ENCODE measurements at regions not wholly inside any gene's neighbourhood (a gene's known extent, or its start where the extent isn't known, plus 50 kb on each side); places are given as distances from the start of the nearest gene placed in this dataset.

DNA sequence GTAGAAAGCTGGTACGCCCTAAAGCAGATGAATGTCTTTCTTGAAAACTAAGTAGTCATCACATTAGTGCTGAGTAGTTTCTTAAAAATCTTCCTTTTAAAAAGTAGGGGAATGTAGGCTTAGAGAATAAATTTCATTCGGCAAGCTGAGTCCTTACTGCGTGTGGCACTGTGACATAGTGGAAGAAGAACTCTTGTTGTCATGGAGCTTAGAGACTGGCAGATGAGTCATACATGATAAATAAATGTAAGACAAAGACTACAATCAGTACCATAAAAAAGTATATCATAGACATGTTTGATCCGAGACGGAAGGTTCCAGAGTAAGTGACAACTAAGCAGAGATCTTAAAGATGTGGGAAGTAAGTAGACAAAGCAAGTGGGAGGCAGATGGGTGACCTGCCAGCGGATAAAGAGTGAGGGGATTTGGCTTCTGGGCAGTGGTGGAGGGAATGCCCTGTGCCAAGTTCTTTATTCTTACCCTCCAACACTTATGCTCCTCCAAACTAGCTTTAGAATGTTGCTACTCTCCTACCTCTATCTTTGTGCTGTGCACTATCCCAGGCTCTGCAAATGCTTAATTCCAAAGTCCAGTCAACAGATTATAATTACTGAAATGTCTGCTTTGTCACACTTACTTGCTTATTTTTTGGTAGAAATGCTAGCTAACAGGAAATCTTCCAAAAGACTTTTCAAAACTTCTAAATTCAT lies 608.5 kb upstream of the USP24 start:
- TF ChIP-seq ZNF671 (CRISPR knock-in tag; IDR thresholded peaks at IDR 0.05) (no peak), CREM (CRISPR knock-in tag; IDR thresholded peaks at IDR 0.05) (no peak), CREB1 (CRISPR knock-in tag; IDR thresholded peaks at IDR 0.05) (no peak), SOX15 (CRISPR knock-in tag; IDR thresholded peaks at IDR 0.05) (no peak)
- TF ChIP-seq, protein P1, sequence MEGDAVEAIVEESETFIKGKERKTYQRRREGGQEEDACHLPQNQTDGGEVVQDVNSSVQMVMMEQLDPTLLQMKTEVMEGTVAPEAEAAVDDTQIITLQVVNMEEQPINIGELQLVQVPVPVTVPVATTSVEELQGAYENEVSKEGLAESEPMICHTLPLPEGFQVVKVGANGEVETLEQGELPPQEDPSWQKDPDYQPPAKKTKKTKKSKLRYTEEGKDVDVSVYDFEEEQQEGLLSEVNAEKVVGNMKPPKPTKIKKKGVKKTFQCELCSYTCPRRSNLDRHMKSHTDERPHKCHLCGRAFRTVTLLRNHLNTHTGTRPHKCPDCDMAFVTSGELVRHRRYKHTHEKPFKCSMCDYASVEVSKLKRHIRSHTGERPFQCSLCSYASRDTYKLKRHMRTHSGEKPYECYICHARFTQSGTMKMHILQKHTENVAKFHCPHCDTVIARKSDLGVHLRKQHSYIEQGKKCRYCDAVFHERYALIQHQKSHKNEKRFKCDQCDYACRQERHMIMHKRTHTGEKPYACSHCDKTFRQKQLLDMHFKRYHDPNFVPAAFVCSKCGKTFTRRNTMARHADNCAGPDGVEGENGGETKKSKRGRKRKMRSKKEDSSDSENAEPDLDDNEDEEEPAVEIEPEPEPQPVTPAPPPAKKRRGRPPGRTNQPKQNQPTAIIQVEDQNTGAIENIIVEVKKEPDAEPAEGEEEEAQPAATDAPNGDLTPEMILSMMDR (IDR thresholded peaks at IDR 0.05) = no peak
- TF ChIP-seq, protein P2, sequence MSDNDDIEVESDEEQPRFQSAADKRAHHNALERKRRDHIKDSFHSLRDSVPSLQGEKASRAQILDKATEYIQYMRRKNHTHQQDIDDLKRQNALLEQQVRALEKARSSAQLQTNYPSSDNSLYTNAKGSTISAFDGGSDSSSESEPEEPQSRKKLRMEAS (CRISPR knock-in tag; IDR thresholded peaks at IDR 0.05) = no peak
- TF ChIP-seq, protein P3, sequence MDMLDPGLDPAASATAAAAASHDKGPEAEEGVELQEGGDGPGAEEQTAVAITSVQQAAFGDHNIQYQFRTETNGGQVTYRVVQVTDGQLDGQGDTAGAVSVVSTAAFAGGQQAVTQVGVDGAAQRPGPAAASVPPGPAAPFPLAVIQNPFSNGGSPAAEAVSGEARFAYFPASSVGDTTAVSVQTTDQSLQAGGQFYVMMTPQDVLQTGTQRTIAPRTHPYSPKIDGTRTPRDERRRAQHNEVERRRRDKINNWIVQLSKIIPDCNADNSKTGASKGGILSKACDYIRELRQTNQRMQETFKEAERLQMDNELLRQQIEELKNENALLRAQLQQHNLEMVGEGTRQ (CRISPR knock-in tag; IDR thresholded peaks at IDR 0.05) = no peak
- TF ChIP-seq, protein P4, sequence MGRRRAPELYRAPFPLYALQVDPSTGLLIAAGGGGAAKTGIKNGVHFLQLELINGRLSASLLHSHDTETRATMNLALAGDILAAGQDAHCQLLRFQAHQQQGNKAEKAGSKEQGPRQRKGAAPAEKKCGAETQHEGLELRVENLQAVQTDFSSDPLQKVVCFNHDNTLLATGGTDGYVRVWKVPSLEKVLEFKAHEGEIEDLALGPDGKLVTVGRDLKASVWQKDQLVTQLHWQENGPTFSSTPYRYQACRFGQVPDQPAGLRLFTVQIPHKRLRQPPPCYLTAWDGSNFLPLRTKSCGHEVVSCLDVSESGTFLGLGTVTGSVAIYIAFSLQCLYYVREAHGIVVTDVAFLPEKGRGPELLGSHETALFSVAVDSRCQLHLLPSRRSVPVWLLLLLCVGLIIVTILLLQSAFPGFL (CRISPR knock-in tag; IDR thresholded peaks at IDR 0.05; ENCODE audit: borderline replicate concordance) = no peak
